ENCODE measurements at regions not wholly inside any gene's neighbourhood (a gene's known extent, or its start where the extent isn't known, plus 50 kb on each side); places are given as distances from the start of the nearest gene placed in this dataset.

- Histone ChIP-seq H3K27ac (no peak overlapping the region), H3K4me2 (ENCODE audit: low read length) (no peak overlapping the region), H3K27me3 (ENCODE audit: control insufficient read depth, insufficient read depth, low read length) (no peaks in the 10 kb centered on the region), H3K9me3 (ENCODE audit: control insufficient read depth, low read length) (no peaks in the 10 kb centered on the region), H3K79me2 (no peaks in the 10 kb centered on the region), H2AFZ (no peak overlapping the region), H3K36me3 (ENCODE audit: control insufficient read depth, insufficient read depth, low read length) (no peaks in the 10 kb centered on the region), H3K4me1 (no peaks in the 10 kb centered on the region), H3K4me3 (ENCODE audit: low read depth, low read length) (no peak overlapping the region), H3K9ac (no peak overlapping the region)
- TF ChIP-seq CTCF (IDR thresholded peaks at IDR 0.05): no peak
Measured at GRCh38 chr15:70518201-70519003, 245.0 kb downstream of the UACA start.

GRCh38 chr15:70517194-70517590, 246.2 kb downstream of the UACA start:
- Histone ChIP-seq H3K27me3 (ENCODE audit: control insufficient read depth, insufficient read depth, low read length) (no peaks in the 10 kb centered on the region), H2AFZ (no peak overlapping the region)
- no peak for TF ChIP-seq CTCF (IDR thresholded peaks at IDR 0.05)

DNA sequence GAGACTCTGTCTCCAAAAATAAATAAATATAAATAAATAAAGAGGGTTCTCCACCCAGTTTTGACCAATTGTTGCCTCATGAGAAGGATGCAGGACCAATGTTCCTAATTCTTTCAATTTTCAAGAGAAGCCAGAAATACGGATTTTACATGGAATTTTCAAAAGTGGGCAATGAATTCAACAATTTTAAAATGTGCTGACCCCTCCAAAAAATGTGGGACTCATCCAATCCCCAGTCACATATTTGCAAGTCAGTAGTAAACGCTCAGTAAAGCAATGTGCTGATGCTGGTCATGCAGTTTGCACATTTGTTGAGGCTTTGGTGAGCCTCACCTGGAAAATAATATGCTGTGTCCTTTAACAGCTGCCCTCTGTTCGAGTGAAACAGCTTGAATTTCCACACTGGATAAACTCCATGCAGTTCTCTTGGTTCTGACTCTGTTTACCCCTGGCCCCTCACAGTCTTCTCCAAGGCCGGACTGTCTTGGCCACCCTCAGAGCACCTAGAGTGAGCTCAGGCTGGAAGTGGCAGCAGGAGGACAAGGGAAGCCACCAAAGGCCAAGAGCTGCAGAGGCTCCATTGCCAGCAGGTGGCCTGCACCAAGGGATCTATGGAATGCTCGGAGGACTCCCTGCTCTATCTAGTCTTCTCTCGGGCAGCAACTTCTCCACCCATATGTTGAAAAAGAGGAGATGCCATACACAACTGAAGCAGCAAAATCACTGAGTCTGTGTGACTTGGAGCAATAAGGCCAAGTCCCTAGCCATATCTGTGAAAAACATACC, 246.8 kb downstream of the UACA start:
- no peak for TF ChIP-seq CTCF (IDR thresholded peaks at IDR 0.05)
- H3K27me3 ChIP-seq (ENCODE audit: control insufficient read depth, insufficient read depth, low read length): no peaks in the 10 kb centered on the region
- no peak overlapping the region for H3K9ac ChIP-seq
- no peaks in the 10 kb centered on the region for H3K4me1 ChIP-seq
- no peak overlapping the region for H3K4me3 ChIP-seq (ENCODE audit: low read depth, low read length)
- H3K27ac ChIP-seq: no peak overlapping the region
- no peaks in the 10 kb centered on the region for H3K79me2 ChIP-seq
- H3K9me3 ChIP-seq (ENCODE audit: control insufficient read depth, low read length): no peaks in the 10 kb centered on the region
- H2AFZ ChIP-seq: no peak overlapping the region
- H3K4me2 ChIP-seq (ENCODE audit: low read length): no peak overlapping the region
- no peaks in the 10 kb centered on the region for H3K36me3 ChIP-seq (ENCODE audit: control insufficient read depth, insufficient read depth, low read length)

More at GRCh38 chr15:70517194-70517590, 246.2 kb downstream of the UACA start:
- Histone ChIP-seq H3K9ac (no peak overlapping the region), H3K9me3 (ENCODE audit: control insufficient read depth, low read length) (no peaks in the 10 kb centered on the region), H3K79me2 (no peaks in the 10 kb centered on the region), H3K4me3 (ENCODE audit: low read depth, low read length) (no peak overlapping the region), H3K4me1 (no peaks in the 10 kb centered on the region), H3K36me3 (ENCODE audit: control insufficient read depth, insufficient read depth, low read length) (no peaks in the 10 kb centered on the region), H3K27ac (no peak overlapping the region), H3K4me2 (ENCODE audit: low read length) (no peak overlapping the region)

GRCh38 chr15:70514251-70514650, 249.1 kb downstream of the UACA start:
- H2AFZ ChIP-seq: no peak overlapping the region
- H3K27me3 ChIP-seq (ENCODE audit: control insufficient read depth, insufficient read depth, low read length): no peaks in the 10 kb centered on the region
- H3K27ac ChIP-seq: no peak overlapping the region
- no peaks in the 10 kb centered on the region for H3K9me3 ChIP-seq (ENCODE audit: control insufficient read depth, low read length)
- no peak for TF ChIP-seq CTCF (IDR thresholded peaks at IDR 0.05)
- H3K4me3 ChIP-seq (ENCODE audit: low read depth, low read length): no peak overlapping the region
- no peaks in the 10 kb centered on the region for H3K4me1 ChIP-seq
- no peak overlapping the region for H3K9ac ChIP-seq
- no peaks in the 10 kb centered on the region for H3K36me3 ChIP-seq (ENCODE audit: control insufficient read depth, insufficient read depth, low read length)
- H3K4me2 ChIP-seq (ENCODE audit: low read length): no peak overlapping the region
- H3K79me2 ChIP-seq: no peaks in the 10 kb centered on the region

All from parathyroid adenoma (tissue), 2 donors.